ENCODE measurements at regions not wholly inside any gene's neighbourhood (a gene's known extent, or its start where the extent isn't known, plus 50 kb on each side); places are given as distances from the start of the nearest gene placed in this dataset.

DNA sequence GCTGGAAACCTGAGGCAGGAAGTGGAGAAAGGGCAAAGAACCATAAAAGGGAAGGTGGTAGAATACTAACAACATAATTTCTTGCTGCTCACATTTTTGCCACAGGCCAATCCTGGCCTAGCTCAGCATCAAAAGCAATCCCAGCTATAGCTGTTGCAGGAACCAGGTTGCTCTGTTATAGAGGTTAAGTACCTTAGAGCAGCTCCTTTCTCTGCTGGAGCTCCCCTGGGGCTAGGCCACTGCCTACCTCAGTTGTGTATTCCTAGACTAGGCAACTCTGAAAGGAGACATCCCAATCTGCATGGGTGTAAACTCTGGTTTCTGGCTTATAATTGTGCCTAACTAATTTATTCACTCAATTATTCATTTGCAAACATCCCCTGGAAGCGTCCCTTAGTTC lies 108.4 kb downstream of the ZNF365 start:
- TF ChIP-seq, protein P1, sequence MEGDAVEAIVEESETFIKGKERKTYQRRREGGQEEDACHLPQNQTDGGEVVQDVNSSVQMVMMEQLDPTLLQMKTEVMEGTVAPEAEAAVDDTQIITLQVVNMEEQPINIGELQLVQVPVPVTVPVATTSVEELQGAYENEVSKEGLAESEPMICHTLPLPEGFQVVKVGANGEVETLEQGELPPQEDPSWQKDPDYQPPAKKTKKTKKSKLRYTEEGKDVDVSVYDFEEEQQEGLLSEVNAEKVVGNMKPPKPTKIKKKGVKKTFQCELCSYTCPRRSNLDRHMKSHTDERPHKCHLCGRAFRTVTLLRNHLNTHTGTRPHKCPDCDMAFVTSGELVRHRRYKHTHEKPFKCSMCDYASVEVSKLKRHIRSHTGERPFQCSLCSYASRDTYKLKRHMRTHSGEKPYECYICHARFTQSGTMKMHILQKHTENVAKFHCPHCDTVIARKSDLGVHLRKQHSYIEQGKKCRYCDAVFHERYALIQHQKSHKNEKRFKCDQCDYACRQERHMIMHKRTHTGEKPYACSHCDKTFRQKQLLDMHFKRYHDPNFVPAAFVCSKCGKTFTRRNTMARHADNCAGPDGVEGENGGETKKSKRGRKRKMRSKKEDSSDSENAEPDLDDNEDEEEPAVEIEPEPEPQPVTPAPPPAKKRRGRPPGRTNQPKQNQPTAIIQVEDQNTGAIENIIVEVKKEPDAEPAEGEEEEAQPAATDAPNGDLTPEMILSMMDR (IDR thresholded peaks at IDR 0.05): no peak
- TF ChIP-seq POLR2A (IDR thresholded peaks at IDR 0.05): no peak

All from heart left ventricle (tissue), 13 donors.